GM12878 (cell line): ENCODE measurements at regions not wholly inside any gene's neighbourhood (a gene's known extent, or its start where the extent isn't known, plus 50 kb on each side); places are given as distances from the start of the nearest gene placed in this dataset.

Experiments
- ATAC-seq: fragments of 200-7000 bp; cut with Tn5 transposase; 3 replicates; pipeline ENCODE4 v1.9.1; 2020; ENCODE audit warnings: mild to moderate bottlenecking, moderate library complexity
- BruUV-seq: library from RNA; stranded (reverse); fragments of 400-500 nt; replicated peaks from 2 replicates; lab custom pipeline; 2021; lab: Mats Ljungman, UMichigan
- CTCF ChIA-PET: fragments of 300-600 bp; sonication (Branson Sonifier 250); formaldehyde crosslinking; extraction: SDS; loops from one replicate; lab custom pipeline; 2021; ENCODE audit warnings: inconsistent platforms; lab: Yijun Ruan, JAX
- POLR2A ChIA-PET: fragments of 350-600 bp; formaldehyde crosslinking; extraction: SDS; loops from one replicate; lab custom pipeline; 2021; ENCODE audit warnings: inconsistent platforms; lab: Charles Lee
- RAD21 ChIA-PET: fragments of 300-600 bp; sonication (Branson Sonifier 250); formaldehyde crosslinking; loops from one replicate; lab custom pipeline; 2023; ENCODE audit warnings: antibody characterized with exemption; ENCODE audit not compliant: unreplicated experiment; lab: Charles Lee
- SMC1A ChIA-PET: fragments of 300-600 bp; sonication (Branson Sonifier 250); formaldehyde crosslinking; loops from one replicate; lab custom pipeline; 2023; ENCODE audit not compliant: unreplicated experiment, uncharacterized antibody; lab: Charles Lee
- DNase-seq: peaks from one replicate; pipeline ENCODE4 v3.0.0-alpha.2; 2011; ENCODE audit warnings: low read depth, low spot score
- FAIRE-seq: peaks from 3 replicates; lab custom pipeline; 2011; peaks lifted over from hg19 to GRCh38; lab: Jason Lieb, UNC
- H2AFZ ChIP-seq: 2 replicates; pipeline ENCODE4 v1.6.0; 2011; ENCODE audit warnings: low read depth, low read length, control low read depth; ENCODE audit not compliant: control insufficient read depth
- H3K27ac ChIP-seq: 2 replicates; pipeline ENCODE4 v1.5.1; 2011; ENCODE audit warnings: control low read depth; ENCODE audit not compliant: control insufficient read depth, insufficient read depth
- H3K27me3 ChIP-seq, 2 experiments: replicated peaks in 1 of 2; 2 replicates each; pipeline versions ENCODE4 v1.6.0 to v1.6.1; 2011; ENCODE audit warnings: low read length in 1 of 2; ENCODE audit not compliant: control insufficient read depth in 2 of 2, insufficient read depth in 2 of 2
- H3K36me3 ChIP-seq, 2 experiments: 2 replicates each; pipeline ENCODE4 v1.5.1; 2011; ENCODE audit warnings: low read length in 1 of 2; ENCODE audit not compliant: control insufficient read depth in 2 of 2, insufficient read depth in 2 of 2
- H3K4me1 ChIP-seq: 2 replicates; pipeline ENCODE4 v1.6.1; 2011; ENCODE audit warnings: mild to moderate bottlenecking, low read length, moderate library complexity, mixed read lengths; ENCODE audit not compliant: control insufficient read depth, insufficient read depth
- H3K4me2 ChIP-seq: 2 replicates; pipeline ENCODE4 v1.6.0; 2011; ENCODE audit warnings: control low read depth; ENCODE audit not compliant: control insufficient read depth, insufficient read depth
- H3K4me3 ChIP-seq: fragments of 200-600 bp; sonication (generic); 2 replicates; pipeline ENCODE4 v1.5.1; 2016
- H3K79me2 ChIP-seq: 2 replicates; pipeline ENCODE4 v1.6.0; 2011; ENCODE audit warnings: low read length; ENCODE audit not compliant: control insufficient read depth, insufficient read depth
- H3K9ac ChIP-seq: 2 replicates; pipeline ENCODE4 v1.8.0; 2011; ENCODE audit warnings: low read length, control low read depth, mixed read lengths; ENCODE audit not compliant: control insufficient read depth, insufficient read depth
- H3K9me3 ChIP-seq: replicated peaks from 3 replicates; pipeline ENCODE4 v1.5.1; 2011; ENCODE audit warnings: mild to moderate bottlenecking, low read length; ENCODE audit not compliant: control insufficient read depth, insufficient read depth
- H4K20me1 ChIP-seq: 2 replicates; pipeline ENCODE4 v1.6.0; 2011; ENCODE audit not compliant: control insufficient read depth, insufficient read depth
- BMI1 ChIP-seq: fragments of 450-650 bp; IDR thresholded peaks from 2 replicates; pipeline ENCODE4 v1.6.1; 2016; ENCODE audit warnings: mild to moderate bottlenecking, moderate library complexity, borderline replicate concordance
- CREM ChIP-seq: IDR thresholded peaks from 2 replicates; pipeline ENCODE4 v1.6.1; 2014; ENCODE audit warnings: antibody characterized with exemption, low read depth
- MXI1 ChIP-seq: fragments of 150-350 bp; IDR thresholded peaks from 2 replicates; pipeline ENCODE4 v1.6.1; 2011; ENCODE audit warnings: low read depth, mild to moderate bottlenecking, inconsistent platforms, low read length, improper control_type of control experiment
- NFIC ChIP-seq: IDR thresholded peaks from 2 replicates; pipeline ENCODE4 v1.6.1; 2012; ENCODE audit warnings: low read depth, mild to moderate bottlenecking, inconsistent platforms, low read length, moderate library complexity
- NFXL1 ChIP-seq: fragments of 450-650 bp; IDR thresholded peaks from 2 replicates; pipeline ENCODE4 v1.6.1; 2017; ENCODE audit warnings: antibody characterized with exemption, mild to moderate bottlenecking, borderline replicate concordance
- RB1 ChIP-seq: fragments of 450-650 bp; formaldehyde crosslinking; IDR thresholded peaks from 2 replicates; pipeline ENCODE4 v1.6.1; 2017; ENCODE audit warnings: mild to moderate bottlenecking, borderline replicate concordance
- SRF ChIP-seq, 2 experiments: IDR thresholded peaks; 2 replicates each; pipeline ENCODE4 v1.6.1; 2011; ENCODE audit warnings: low read depth in 2 of 2, low read length in 2 of 2, mild to moderate bottlenecking in 1 of 2, moderate library complexity in 1 of 2
- TCF12 ChIP-seq: IDR thresholded peaks from 2 replicates; pipeline ENCODE4 v1.6.1; 2011; ENCODE audit warnings: low read depth, mild to moderate bottlenecking, low read length
- WRNIP1 ChIP-seq: IDR thresholded peaks from 2 replicates; pipeline ENCODE4 v1.6.1; 2011; ENCODE audit warnings: low read depth, low read length, improper control_type of control experiment, borderline replicate concordance
- ZBTB33 ChIP-seq: fragments of 450-650 bp; IDR thresholded peaks from 2 replicates; pipeline ENCODE4 v1.6.1; 2017; ENCODE audit warnings: mild to moderate bottlenecking
- ZBTB4 ChIP-seq: fragments of 450-650 bp; formaldehyde crosslinking; IDR thresholded peaks from 2 replicates; pipeline ENCODE4 v1.4.0; 2022; ENCODE audit warnings: mild to moderate bottlenecking, moderate library complexity
- ZSCAN29 ChIP-seq: fragments of 450-650 bp; IDR thresholded peaks from 2 replicates; pipeline ENCODE4 v1.6.1; 2017; ENCODE audit warnings: mild to moderate bottlenecking, moderate library complexity
- WGBS: methylation state at CpG from one replicate; pipeline ENCODE4 v1.1.6; 2016; ENCODE audit warnings: low lambda C conversion rate; ENCODE audit not compliant: insufficient replicate concordance, insufficient coverage; ENCODE audit errors: missing lambda C conversion rate; 5-methylcytosine and 5-hydroxymethylcytosine counted together
- in situ Hi-C: fragments of 300-500 bp; cut with MboI; formaldehyde crosslinking; loops from 9 replicates; pipeline ENCODE4 v1.14.3; 2018; ENCODE audit warnings: mixed read lengths
- intact Hi-C: fragments of 100-400 bp; cut with micrococcal nuclease; formaldehyde crosslinking; loops from one replicate; pipeline ENCODE4 v1.14.2; 2022; ENCODE audit not compliant: unreplicated experiment
- TF ChIP-seq, protein P1 (sequence below): fragments of 450-650 bp; IDR thresholded peaks from 2 replicates; pipeline ENCODE4 v1.6.1; 2017; ENCODE audit warnings: mild to moderate bottlenecking, moderate library complexity

DNA sequence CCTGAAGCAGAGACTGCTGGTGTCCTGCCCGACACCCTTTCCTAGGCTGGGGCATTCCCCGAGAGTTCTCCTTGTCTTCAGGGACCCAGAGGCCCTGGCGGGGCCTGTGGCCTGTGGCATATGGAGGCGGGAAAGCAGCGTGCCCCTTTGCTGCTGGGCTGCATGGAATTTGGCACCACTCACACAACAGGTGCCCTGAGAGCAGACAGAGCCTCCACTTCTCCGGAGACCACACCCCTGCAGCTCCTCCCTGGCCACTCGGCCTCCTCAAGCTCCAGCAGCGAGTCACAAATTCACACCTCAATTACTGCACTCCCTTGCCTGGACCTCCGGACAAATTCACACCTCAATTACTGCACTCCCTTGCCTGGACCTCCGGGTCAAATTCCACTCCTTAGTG lies 1375.2 kb downstream of the TBC1D22A start:
- in situ Hi-C loops, result no loop called here
- ChIA-PET SMC1A (no interaction called here), RAD21 (no interaction called here), POLR2A (no interaction called here), CTCF (no interaction called here)
- no peak overlapping the region for H3K9ac ChIP-seq
- no peaks in the 10 kb centered on the region for H3K36me3 ChIP-seq
- H3K4me2 ChIP-seq, result no peak overlapping the region
- H3K27me3 ChIP-seq, result no peaks in the 10 kb centered on the region
- WGBS, result 62% methylated on average over 9 of the region's 10 CpGs
- no peak for FAIRE-seq
- no peak overlapping the region for H3K27ac ChIP-seq
- no peak overlapping the region for H2AFZ ChIP-seq
- TF ChIP-seq TCF12, result no peak
- TF ChIP-seq NFIC, result no peak
- no peak for TF ChIP-seq SRF (IDR thresholded peaks at IDR 0.05; ENCODE audit: low read depth in 2 of 2, low read length in 2 of 2)
- no peak for TF ChIP-seq NFXL1
- TF ChIP-seq WRNIP1, result no peak
- no peak for TF ChIP-seq MXI1
- no peak for TF ChIP-seq BMI1
- TF ChIP-seq RB1, result no peak
- TF ChIP-seq, protein P1, sequence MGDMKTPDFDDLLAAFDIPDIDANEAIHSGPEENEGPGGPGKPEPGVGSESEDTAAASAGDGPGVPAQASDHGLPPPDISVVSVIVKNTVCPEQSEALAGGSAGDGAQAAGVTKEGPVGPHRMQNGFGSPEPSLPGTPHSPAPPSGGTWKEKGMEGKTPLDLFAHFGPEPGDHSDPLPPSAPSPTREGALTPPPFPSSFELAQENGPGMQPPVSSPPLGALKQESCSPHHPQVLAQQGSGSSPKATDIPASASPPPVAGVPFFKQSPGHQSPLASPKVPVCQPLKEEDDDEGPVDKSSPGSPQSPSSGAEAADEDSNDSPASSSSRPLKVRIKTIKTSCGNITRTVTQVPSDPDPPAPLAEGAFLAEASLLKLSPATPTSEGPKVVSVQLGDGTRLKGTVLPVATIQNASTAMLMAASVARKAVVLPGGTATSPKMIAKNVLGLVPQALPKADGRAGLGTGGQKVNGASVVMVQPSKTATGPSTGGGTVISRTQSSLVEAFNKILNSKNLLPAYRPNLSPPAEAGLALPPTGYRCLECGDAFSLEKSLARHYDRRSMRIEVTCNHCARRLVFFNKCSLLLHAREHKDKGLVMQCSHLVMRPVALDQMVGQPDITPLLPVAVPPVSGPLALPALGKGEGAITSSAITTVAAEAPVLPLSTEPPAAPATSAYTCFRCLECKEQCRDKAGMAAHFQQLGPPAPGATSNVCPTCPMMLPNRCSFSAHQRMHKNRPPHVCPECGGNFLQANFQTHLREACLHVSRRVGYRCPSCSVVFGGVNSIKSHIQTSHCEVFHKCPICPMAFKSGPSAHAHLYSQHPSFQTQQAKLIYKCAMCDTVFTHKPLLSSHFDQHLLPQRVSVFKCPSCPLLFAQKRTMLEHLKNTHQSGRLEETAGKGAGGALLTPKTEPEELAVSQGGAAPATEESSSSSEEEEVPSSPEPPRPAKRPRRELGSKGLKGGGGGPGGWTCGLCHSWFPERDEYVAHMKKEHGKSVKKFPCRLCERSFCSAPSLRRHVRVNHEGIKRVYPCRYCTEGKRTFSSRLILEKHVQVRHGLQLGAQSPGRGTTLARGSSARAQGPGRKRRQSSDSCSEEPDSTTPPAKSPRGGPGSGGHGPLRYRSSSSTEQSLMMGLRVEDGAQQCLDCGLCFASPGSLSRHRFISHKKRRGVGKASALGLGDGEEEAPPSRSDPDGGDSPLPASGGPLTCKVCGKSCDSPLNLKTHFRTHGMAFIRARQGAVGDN, result no peak
- TF ChIP-seq ZBTB4 (CRISPR knock-in tag), result no peak
- no peak for TF ChIP-seq ZBTB33
- TF ChIP-seq CREM, result no peak
- no peak for TF ChIP-seq ZSCAN29
- TF ChIP-seq, all 136 proteins: peak for 0
- no peaks in the 10 kb centered on the region; the same call in 2 of the 3 replicates for H3K9me3 ChIP-seq
- H3K4me1 ChIP-seq, result no peaks in the 10 kb centered on the region
- no peak for DNase-seq
- no peaks in the 10 kb centered on the region for H3K79me2 ChIP-seq
- ATAC-seq, result no peak
- intact Hi-C loops, result no loop called here
- no TSS peak for BruUV-seq
- no peaks in the 10 kb centered on the region for H4K20me1 ChIP-seq
- H3K4me3 ChIP-seq, result no peak overlapping the region
